Esophagus squamous epithelium (tissue), 4 donors: ENCODE measurements at regions not wholly inside any gene's neighbourhood (a gene's known extent, or its start where the extent isn't known, plus 50 kb on each side); places are given as distances from the start of the nearest gene placed in this dataset.

ENCODE experiments used
- POLR2A ChIP-seq, 4 donors: fragments of 450-650 bp; IDR thresholded peaks; one replicate each; pipeline ENCODE4 v1.6.1; 2017; ENCODE audit warnings: antibody characterized with exemption in 4 of 4, mild to moderate bottlenecking in 4 of 4, moderate library complexity in 3 of 4
- TF ChIP-seq, protein P1 (sequence below), 6 experiments: fragments of 450-650 bp in 4 of 6; fragments of 200-600 bp in 2 of 6; sonication (generic) in 2 of 6; IDR thresholded peaks; one replicate each; pipeline ENCODE4 v1.5.1; 2016 to 2019; ENCODE audit warnings: antibody characterized with exemption in 6 of 6, mild to moderate bottlenecking in 4 of 6, moderate library complexity in 4 of 6

DNA sequence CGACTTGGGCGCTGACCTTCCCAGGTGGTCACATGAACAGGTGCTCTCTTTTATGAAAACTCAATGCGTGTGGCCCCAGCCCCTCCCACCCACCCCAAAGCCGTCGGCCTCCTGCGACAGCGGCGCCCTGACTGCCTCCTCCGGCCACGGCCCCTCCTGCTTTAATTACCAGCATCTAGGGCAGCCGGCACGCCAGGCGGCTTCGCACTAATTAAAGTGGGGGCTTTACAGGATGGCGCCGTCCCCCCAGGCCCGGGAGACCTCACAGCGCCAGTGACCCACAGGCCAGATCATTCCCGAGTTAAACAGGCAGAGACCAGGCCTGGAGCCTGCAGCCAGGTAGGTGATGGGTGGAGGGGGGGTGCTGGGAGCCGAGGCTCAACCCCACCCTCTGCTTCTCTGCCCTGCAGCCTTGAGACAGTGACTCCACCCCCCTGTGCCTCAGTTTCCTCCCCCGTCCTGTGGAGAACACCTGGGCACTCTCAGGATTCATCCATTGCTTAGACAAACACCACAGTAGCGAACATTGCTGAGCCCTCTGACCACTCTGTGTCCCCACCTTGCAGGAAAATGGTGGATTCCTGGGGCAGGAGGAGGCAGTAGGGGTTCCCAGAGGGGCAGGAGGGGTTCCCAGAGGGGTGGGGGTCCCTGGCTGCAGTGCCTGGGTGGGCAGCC, 100.8 kb downstream of the MICALL2 start:
- TF ChIP-seq, protein P1, sequence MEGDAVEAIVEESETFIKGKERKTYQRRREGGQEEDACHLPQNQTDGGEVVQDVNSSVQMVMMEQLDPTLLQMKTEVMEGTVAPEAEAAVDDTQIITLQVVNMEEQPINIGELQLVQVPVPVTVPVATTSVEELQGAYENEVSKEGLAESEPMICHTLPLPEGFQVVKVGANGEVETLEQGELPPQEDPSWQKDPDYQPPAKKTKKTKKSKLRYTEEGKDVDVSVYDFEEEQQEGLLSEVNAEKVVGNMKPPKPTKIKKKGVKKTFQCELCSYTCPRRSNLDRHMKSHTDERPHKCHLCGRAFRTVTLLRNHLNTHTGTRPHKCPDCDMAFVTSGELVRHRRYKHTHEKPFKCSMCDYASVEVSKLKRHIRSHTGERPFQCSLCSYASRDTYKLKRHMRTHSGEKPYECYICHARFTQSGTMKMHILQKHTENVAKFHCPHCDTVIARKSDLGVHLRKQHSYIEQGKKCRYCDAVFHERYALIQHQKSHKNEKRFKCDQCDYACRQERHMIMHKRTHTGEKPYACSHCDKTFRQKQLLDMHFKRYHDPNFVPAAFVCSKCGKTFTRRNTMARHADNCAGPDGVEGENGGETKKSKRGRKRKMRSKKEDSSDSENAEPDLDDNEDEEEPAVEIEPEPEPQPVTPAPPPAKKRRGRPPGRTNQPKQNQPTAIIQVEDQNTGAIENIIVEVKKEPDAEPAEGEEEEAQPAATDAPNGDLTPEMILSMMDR (IDR thresholded peaks at IDR 0.05): no peak
- no peak for TF ChIP-seq POLR2A (IDR thresholded peaks at IDR 0.05)
